PC-3 (cell line): ENCODE measurements at regions not wholly inside any gene's neighbourhood (a gene's known extent, or its start where the extent isn't known, plus 50 kb on each side); places are given as distances from the start of the nearest gene placed in this dataset.

Experiments used
- EZH2 ChIP-seq: fragments of 300-600 bp; sonication (generic); IDR thresholded peaks from one replicate; pipeline ENCODE4 v1.6.1; 2017; ENCODE audit warnings: antibody characterized with exemption, mild to moderate bottlenecking, low read length; ENCODE audit not compliant: unreplicated experiment
- TF ChIP-seq, protein P1 (sequence below): fragments of 300-600 bp; sonication (generic); conservative IDR thresholded peaks from 2 replicates; pipeline ENCODE4 v1.5.1; 2017; ENCODE audit warnings: antibody characterized with exemption, low read depth, mild to moderate bottlenecking, low read length

DNA sequence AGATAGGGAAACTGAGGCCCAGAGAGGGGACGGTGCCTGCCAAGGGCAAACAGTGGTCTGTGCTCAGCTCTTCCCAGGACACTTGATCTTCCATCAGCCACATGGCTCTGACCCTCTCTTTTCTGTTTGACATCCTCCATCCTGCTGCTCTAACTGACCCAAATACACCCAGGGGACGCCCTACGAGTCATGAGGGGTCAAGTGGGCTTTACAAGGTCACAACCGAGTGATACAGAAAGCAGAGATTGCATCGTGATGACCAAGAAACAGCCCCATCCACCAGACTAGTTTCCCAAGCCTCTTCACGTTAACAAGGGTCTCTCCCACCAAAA is 131.2 kb upstream of the UNC5B start:
- TF ChIP-seq, protein P1, sequence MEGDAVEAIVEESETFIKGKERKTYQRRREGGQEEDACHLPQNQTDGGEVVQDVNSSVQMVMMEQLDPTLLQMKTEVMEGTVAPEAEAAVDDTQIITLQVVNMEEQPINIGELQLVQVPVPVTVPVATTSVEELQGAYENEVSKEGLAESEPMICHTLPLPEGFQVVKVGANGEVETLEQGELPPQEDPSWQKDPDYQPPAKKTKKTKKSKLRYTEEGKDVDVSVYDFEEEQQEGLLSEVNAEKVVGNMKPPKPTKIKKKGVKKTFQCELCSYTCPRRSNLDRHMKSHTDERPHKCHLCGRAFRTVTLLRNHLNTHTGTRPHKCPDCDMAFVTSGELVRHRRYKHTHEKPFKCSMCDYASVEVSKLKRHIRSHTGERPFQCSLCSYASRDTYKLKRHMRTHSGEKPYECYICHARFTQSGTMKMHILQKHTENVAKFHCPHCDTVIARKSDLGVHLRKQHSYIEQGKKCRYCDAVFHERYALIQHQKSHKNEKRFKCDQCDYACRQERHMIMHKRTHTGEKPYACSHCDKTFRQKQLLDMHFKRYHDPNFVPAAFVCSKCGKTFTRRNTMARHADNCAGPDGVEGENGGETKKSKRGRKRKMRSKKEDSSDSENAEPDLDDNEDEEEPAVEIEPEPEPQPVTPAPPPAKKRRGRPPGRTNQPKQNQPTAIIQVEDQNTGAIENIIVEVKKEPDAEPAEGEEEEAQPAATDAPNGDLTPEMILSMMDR, result no peak
- no peak for TF ChIP-seq EZH2
